ENCODE measurements at regions not wholly inside any gene's neighbourhood (a gene's known extent, or its start where the extent isn't known, plus 50 kb on each side); places are given as distances from the start of the nearest gene placed in this dataset.

- TF ChIP-seq CTCF (conservative IDR thresholded peaks at IDR 0.05) (no peak), EZH2 (IDR thresholded peaks at IDR 0.05; ENCODE audit: low read depth) (no peak)
Measured at GRCh38 chr6:130526466-130526865, 160.6 kb downstream of the TMEM200A start.

Measured in PC-9 (cell line).